Loucy (cell line): ENCODE measurements at regions not wholly inside any gene's neighbourhood (a gene's known extent, or its start where the extent isn't known, plus 50 kb on each side); places are given as distances from the start of the nearest gene placed in this dataset.

Source experiments
- H2AFZ ChIP-seq: fragments of 200-600 bp; sonication (generic); 2 replicates; pipeline ENCODE4 v1.6.0; 2016; ENCODE audit warnings: antibody characterized with exemption, mild to moderate bottlenecking, low read length, moderate library complexity
- H3F3A ChIP-seq: fragments of 200-600 bp; 2 replicates; pipeline ENCODE4 v1.6.0; 2016; ENCODE audit warnings: antibody characterized with exemption, low read depth, mild to moderate bottlenecking
- H3K27me3 ChIP-seq: fragments of 200-600 bp; sonication (generic); 2 replicates; pipeline ENCODE4 v1.6.1; 2014; ENCODE audit warnings: low read length, mild to moderate bottlenecking; ENCODE audit not compliant: insufficient read depth, poor library complexity, severe bottlenecking
- H3K36me3 ChIP-seq: fragments of 200-600 bp; sonication (generic); 2 replicates; pipeline ENCODE4 v1.6.1; 2016; ENCODE audit warnings: low read length; ENCODE audit not compliant: insufficient read depth
- H3K4me1 ChIP-seq: fragments of 200-600 bp; sonication (generic); 2 replicates; pipeline ENCODE4 v1.5.1; 2014; ENCODE audit warnings: low read length, mild to moderate bottlenecking; ENCODE audit not compliant: insufficient read depth, poor library complexity, severe bottlenecking
- H3K4me2 ChIP-seq: fragments of 200-600 bp; sonication (generic); 2 replicates; pipeline ENCODE4 v1.6.0; 2014; ENCODE audit warnings: antibody characterized with exemption, low read length, low read depth, mild to moderate bottlenecking; ENCODE audit not compliant: poor library complexity, severe bottlenecking
- H3K4me3 ChIP-seq: fragments of 200-600 bp; sonication (generic); 2 replicates; pipeline ENCODE4 v1.5.1; 2014; ENCODE audit warnings: low read length, mild to moderate bottlenecking, mixed read lengths; ENCODE audit not compliant: poor library complexity, severe bottlenecking
- H3K79me2 ChIP-seq: fragments of 200-600 bp; sonication (generic); 2 replicates; pipeline ENCODE4 v1.6.1; 2014; ENCODE audit warnings: low read length; ENCODE audit not compliant: insufficient read depth
- H3K9ac ChIP-seq: fragments of 200-600 bp; sonication (generic); 2 replicates; pipeline ENCODE4 v1.6.0; 2014; ENCODE audit warnings: mild to moderate bottlenecking, low read depth, low read length, moderate library complexity; ENCODE audit not compliant: poor library complexity, severe bottlenecking
- H3K9me2 ChIP-seq: fragments of 200-600 bp; sonication (generic); replicated peaks from 2 replicates; pipeline ENCODE4 v1.6.1; 2016; ENCODE audit warnings: low read depth, low read length, mixed read lengths
- H3K9me3 ChIP-seq: fragments of 200-600 bp; sonication (generic); 2 replicates; pipeline ENCODE4 v1.6.1; 2014; ENCODE audit warnings: mild to moderate bottlenecking, antibody characterized with exemption, low read length, low read depth; ENCODE audit not compliant: insufficient read depth
- H4K20me1 ChIP-seq: fragments of 200-600 bp; sonication (generic); 2 replicates; pipeline ENCODE4 v1.6.0; 2014; ENCODE audit warnings: antibody characterized with exemption, low read length, mild to moderate bottlenecking; ENCODE audit not compliant: insufficient read depth, poor library complexity, severe bottlenecking
- EZH2phosphoT487 ChIP-seq: fragments of 200-600 bp; IDR thresholded peaks from 2 replicates; pipeline ENCODE4 v1.6.1; 2018; ENCODE audit warnings: antibody characterized with exemption, mild to moderate bottlenecking, moderate library complexity, borderline replicate concordance
- TF ChIP-seq, protein P1 (sequence below): fragments of 200-600 bp; sonication (generic); conservative IDR thresholded peaks from 2 replicates; pipeline ENCODE4 v1.5.1; 2014; ENCODE audit warnings: mild to moderate bottlenecking, antibody characterized with exemption, low read length

DNA sequence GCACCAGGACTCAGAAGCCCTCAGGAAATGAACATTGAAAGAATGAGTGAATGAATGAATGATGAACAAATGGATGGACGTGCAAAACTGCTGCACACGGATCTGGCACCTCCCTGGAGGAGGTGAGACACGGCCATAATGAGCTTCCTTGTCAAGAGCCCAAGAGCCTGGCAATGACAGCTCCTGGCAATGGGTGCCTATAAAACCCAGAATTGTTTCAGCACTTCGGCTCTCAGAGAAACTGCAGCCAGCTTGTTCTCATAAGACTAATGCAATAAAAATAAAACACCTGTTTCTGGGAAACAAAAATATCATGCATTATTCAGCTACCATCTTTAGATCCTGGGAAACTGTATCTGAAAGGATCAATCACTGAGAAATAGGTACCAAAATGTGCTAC, 200.5 kb upstream of the SFSWAP start:
- peak overlapping the region; percentile 13 for H3K9ac ChIP-seq
- H3K79me2 ChIP-seq: no peaks in the 10 kb centered on the region
- no peaks in the 10 kb centered on the region for H3K9me3 ChIP-seq
- H2AFZ ChIP-seq: peak overlapping the region; percentile 13; the same call in 1 of the 2 replicates
- peaks cover 14% of the 10 kb centered on the region for H3K4me1 ChIP-seq
- no peaks in the 10 kb centered on the region for H3K9me2 ChIP-seq
- H3F3A ChIP-seq: no peaks in the 10 kb centered on the region
- TF ChIP-seq EZH2phosphoT487: no peak
- TF ChIP-seq, protein P1, sequence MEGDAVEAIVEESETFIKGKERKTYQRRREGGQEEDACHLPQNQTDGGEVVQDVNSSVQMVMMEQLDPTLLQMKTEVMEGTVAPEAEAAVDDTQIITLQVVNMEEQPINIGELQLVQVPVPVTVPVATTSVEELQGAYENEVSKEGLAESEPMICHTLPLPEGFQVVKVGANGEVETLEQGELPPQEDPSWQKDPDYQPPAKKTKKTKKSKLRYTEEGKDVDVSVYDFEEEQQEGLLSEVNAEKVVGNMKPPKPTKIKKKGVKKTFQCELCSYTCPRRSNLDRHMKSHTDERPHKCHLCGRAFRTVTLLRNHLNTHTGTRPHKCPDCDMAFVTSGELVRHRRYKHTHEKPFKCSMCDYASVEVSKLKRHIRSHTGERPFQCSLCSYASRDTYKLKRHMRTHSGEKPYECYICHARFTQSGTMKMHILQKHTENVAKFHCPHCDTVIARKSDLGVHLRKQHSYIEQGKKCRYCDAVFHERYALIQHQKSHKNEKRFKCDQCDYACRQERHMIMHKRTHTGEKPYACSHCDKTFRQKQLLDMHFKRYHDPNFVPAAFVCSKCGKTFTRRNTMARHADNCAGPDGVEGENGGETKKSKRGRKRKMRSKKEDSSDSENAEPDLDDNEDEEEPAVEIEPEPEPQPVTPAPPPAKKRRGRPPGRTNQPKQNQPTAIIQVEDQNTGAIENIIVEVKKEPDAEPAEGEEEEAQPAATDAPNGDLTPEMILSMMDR: no peak
- H3K27me3 ChIP-seq: no peaks in the 10 kb centered on the region
- H4K20me1 ChIP-seq: no peaks in the 10 kb centered on the region
- H3K4me2 ChIP-seq: peak overlapping the region; percentile 24
- H3K4me3 ChIP-seq: no peak overlapping the region
- no peaks in the 10 kb centered on the region for H3K36me3 ChIP-seq

DNA sequence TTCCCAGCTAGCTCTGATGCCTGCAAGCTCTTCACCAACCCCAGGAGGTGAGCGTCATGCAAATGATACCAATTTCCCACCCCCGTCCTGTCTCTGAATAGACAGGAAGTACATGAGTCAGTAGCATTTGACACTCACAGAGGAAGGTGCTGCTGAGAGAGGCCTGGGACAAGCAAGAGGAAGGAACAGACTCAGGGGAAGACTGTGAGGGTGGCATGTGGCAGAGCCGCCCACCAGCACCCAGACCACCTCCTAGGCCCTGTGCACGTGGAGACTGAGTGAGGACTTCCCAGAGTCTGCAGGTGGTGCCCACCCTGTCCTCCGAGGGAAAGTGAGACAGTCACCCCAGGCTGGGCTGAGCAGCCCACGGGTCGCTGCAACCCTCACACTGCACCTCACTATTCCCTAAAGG, 199.5 kb upstream of the SFSWAP start:
- peak overlapping the region; percentile 64 for H2AFZ ChIP-seq
- peak overlapping the region; percentile 24 for H3K4me2 ChIP-seq

DNA sequence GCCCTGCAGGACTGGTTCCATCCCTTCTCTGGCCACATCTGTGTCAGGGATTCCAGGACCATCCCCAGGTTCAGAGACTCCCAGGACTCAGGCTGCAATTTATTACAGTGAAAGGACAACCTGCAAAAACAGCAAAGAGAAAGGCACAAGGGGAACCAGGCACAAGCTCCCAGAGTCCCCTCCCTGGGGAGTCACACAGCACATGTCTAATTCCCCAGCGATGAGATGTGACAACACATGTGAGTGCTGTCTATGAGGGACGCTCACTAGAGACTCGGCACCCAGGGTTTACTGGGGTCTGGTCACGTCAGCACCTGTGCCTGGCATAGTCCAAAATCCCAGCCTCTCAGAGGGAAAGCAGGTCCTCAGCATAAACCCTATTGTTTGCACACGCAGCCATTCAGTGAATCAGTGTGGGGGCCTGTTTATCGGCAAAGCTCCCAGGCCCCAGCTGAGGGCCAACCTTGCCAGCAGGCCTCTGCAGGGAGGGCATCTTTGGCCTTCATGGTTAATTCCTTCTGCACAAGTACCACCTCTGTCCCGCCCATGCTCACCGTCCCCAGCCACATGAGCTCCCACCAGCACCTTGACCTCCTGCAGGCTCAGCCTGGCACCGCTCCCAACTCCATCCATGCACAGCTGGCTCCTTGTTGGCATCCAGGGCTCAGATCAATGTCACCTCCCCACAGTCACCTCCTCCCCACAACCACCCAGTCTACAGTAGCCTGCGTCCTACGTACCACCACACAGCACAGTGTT, 198.9 kb upstream of the SFSWAP start:
- peak overlapping the region; percentile 43 for H3K9ac ChIP-seq
- H3K4me3 ChIP-seq: peak overlapping the region; percentile 9
- no peaks in the 10 kb centered on the region for H3K9me2 ChIP-seq
- H2AFZ ChIP-seq: peak overlapping the region; percentile 64
- H4K20me1 ChIP-seq: no peaks in the 10 kb centered on the region
- H3K27me3 ChIP-seq: no peaks in the 10 kb centered on the region
- H3K4me1 ChIP-seq: peaks cover 14% of the 10 kb centered on the region
- no peaks in the 10 kb centered on the region for H3K9me3 ChIP-seq
- no peaks in the 10 kb centered on the region for H3K36me3 ChIP-seq
- TF ChIP-seq, protein P1: no peak
- TF ChIP-seq EZH2phosphoT487: no peak
- H3K79me2 ChIP-seq: no peaks in the 10 kb centered on the region
- H3K4me2 ChIP-seq: peak overlapping the region; percentile 24
- no peaks in the 10 kb centered on the region for H3F3A ChIP-seq

More for the DNA sequence above, 199.5 kb upstream of the SFSWAP start:
- Histone ChIP-seq H3K9me2 (no peaks in the 10 kb centered on the region), H3K4me3 (peak overlapping the region; percentile 9), H3K9me3 (no peaks in the 10 kb centered on the region), H3K4me1 (peaks cover 14% of the 10 kb centered on the region), H3K27me3 (no peaks in the 10 kb centered on the region), H3K36me3 (no peaks in the 10 kb centered on the region), H4K20me1 (no peaks in the 10 kb centered on the region), H3F3A (no peaks in the 10 kb centered on the region), H3K9ac (peak overlapping the region; percentile 43), H3K79me2 (no peaks in the 10 kb centered on the region)
- no peak for TF ChIP-seq EZH2phosphoT487
- TF ChIP-seq, protein P1: no peak
